ENCODE measurements at regions not wholly inside any gene's neighbourhood (a gene's known extent, or its start where the extent isn't known, plus 50 kb on each side); places are given as distances from the start of the nearest gene placed in this dataset.

GRCh38 chr2:120552800-120553481 is 182.7 kb upstream of the GLI2 start (continued):
- TF ChIP-seq KLF13 (tag; IDR thresholded peaks at IDR 0.05; ENCODE audit: borderline replicate concordance, low read depth): peak; percentile 94; the same call in 1 of the 2 replicates
- TF ChIP-seq MNT (conservative IDR thresholded peaks at IDR 0.05): peak in 1 of 2 experiments; percentile 38; a peak in 1 of 4 replicates
- TF ChIP-seq, protein P1, sequence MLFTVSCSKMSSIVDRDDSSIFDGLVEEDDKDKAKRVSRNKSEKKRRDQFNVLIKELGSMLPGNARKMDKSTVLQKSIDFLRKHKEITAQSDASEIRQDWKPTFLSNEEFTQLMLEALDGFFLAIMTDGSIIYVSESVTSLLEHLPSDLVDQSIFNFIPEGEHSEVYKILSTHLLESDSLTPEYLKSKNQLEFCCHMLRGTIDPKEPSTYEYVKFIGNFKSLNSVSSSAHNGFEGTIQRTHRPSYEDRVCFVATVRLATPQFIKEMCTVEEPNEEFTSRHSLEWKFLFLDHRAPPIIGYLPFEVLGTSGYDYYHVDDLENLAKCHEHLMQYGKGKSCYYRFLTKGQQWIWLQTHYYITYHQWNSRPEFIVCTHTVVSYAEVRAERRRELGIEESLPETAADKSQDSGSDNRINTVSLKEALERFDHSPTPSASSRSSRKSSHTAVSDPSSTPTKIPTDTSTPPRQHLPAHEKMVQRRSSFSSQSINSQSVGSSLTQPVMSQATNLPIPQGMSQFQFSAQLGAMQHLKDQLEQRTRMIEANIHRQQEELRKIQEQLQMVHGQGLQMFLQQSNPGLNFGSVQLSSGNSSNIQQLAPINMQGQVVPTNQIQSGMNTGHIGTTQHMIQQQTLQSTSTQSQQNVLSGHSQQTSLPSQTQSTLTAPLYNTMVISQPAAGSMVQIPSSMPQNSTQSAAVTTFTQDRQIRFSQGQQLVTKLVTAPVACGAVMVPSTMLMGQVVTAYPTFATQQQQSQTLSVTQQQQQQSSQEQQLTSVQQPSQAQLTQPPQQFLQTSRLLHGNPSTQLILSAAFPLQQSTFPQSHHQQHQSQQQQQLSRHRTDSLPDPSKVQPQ (CRISPR knock-in tag; IDR thresholded peaks at IDR 0.05; ENCODE audit: borderline replicate concordance): no peak
- peak; percentile 60 for TF ChIP-seq REST (IDR thresholded peaks at IDR 0.05; ENCODE audit: borderline replicate concordance)
- TF ChIP-seq REST (CRISPR knock-in tag; IDR thresholded peaks at IDR 0.05; ENCODE audit: low read depth): no peak
- TF ChIP-seq, protein P2, sequence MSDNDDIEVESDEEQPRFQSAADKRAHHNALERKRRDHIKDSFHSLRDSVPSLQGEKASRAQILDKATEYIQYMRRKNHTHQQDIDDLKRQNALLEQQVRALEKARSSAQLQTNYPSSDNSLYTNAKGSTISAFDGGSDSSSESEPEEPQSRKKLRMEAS (CRISPR knock-in tag; IDR thresholded peaks at IDR 0.05): peak; percentile 89
- TF ChIP-seq CREB1 (IDR thresholded peaks at IDR 0.05): no peak
- 0 out of 2 replicates have a peak, but pooled peaks have one; percentile 33 for TF ChIP-seq CREB1 (CRISPR knock-in tag; IDR thresholded peaks at IDR 0.05)
- TF ChIP-seq ZSCAN32 (CRISPR knock-in tag; IDR thresholded peaks at IDR 0.05): no peak
- peak; percentile 67; the same call in 1 of the 2 replicates for TF ChIP-seq MYC (IDR thresholded peaks at IDR 0.05; ENCODE audit: low read depth, low read length)
- TF ChIP-seq MYC (CRISPR knock-in tag; IDR thresholded peaks at IDR 0.05; ENCODE audit: borderline replicate concordance, low read depth): no peak
- no peak for TF ChIP-seq COPS2 (conservative IDR thresholded peaks at IDR 0.05)
- TF ChIP-seq CHCHD3 (CRISPR knock-in tag; IDR thresholded peaks at IDR 0.05): no peak
